Uterus (tissue), 2 donors: ENCODE measurements at regions not wholly inside any gene's neighbourhood (a gene's known extent, or its start where the extent isn't known, plus 50 kb on each side); places are given as distances from the start of the nearest gene placed in this dataset.

ENCODE experiments used
- CTCF ChIP-seq, 4 experiments: fragments of 200-600 bp in 2 of 4; fragments of 450-650 bp in 2 of 4; sonication (generic) in 2 of 4; IDR thresholded peaks; one replicate each; pipeline ENCODE4 v1.5.1; 2016 to 2019; ENCODE audit warnings: antibody characterized with exemption in 4 of 4, mild to moderate bottlenecking in 2 of 4, moderate library complexity in 1 of 4
- POLR2A ChIP-seq, 2 donors: fragments of 450-650 bp; IDR thresholded peaks; one replicate each; pipeline ENCODE4 v1.6.1; 2016; ENCODE audit warnings: antibody characterized with exemption in 2 of 2, mild to moderate bottlenecking in 1 of 2, moderate library complexity in 1 of 2

GRCh38 chr2:236851187-236851586 lies 234.5 kb upstream of the COPS8 start:
- TF ChIP-seq CTCF (IDR thresholded peaks at IDR 0.05) (no peak), POLR2A (IDR thresholded peaks at IDR 0.05) (no peak)
